H4 (cell line): ENCODE measurements at regions not wholly inside any gene's neighbourhood (a gene's known extent, or its start where the extent isn't known, plus 50 kb on each side); places are given as distances from the start of the nearest gene placed in this dataset.

ENCODE experiments used
- DNase-seq: peaks from one replicate; pipeline ENCODE4 v3.0.0-alpha.2; 2015; ENCODE audit warnings: low spot score

- DNase-seq, result no peak
Measured at GRCh38 chr4:110778521-110778920, 155.6 kb upstream of the PITX2 start.

- DNase-seq, result no peak
Measured at GRCh38 chr4:110780538-110780937, 157.7 kb upstream of the PITX2 start.

DNA sequence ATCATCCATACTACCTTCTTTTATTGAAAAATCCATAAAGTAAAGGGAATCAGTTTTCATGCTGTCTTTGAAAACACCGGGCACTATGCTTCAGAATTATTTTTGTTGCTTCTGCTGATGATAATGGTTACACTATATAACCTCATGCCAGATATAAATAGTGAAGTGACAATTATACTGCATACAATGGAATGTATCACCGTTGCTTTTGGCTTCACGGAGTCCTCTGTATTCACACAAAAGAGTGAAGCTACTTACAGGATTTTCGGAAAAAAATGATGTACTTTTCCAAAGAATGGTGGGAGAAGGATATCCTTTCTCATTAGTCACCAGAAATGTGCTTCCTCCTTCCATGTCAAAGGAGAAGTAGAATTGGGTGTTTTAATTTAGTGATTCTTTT lies 159.1 kb upstream of the PITX2 start:
- DNase-seq, result no peak

GRCh38 chr4:110787109-110787508 lies 164.2 kb upstream of the PITX2 start:
- no peak for DNase-seq

DNA sequence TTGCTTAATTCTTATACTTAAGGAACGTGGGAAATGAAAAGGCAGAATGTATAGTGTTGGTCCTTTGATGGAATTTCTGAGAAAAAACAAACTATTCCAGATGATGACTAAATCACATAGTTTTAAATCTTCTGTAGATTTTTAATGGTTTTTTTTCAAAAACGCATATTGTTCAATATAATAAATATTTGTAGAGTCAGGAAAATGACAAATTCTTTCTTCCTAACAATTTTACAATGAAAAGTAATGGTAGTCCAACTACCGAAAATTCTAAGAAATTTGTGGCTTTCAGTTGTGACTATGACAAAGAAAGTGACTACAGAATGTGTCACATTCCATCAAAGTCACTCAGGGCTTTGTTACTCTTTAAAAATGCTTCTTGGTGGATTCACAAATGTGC lies 164.8 kb upstream of the PITX2 start:
- no peak for DNase-seq

- DNase-seq, result no peak
Measured at GRCh38 chr4:110788302-110788701, 165.4 kb upstream of the PITX2 start.

GRCh38 chr4:110792036-110792435 lies 169.2 kb upstream of the PITX2 start:
- DNase-seq, result no peak

GRCh38 chr4:110793381-110793801 lies 170.5 kb upstream of the PITX2 start:
- no peak for DNase-seq

GRCh38 chr4:110793890-110794554 lies 171.1 kb upstream of the PITX2 start:
- DNase-seq, result no peak

DNA sequence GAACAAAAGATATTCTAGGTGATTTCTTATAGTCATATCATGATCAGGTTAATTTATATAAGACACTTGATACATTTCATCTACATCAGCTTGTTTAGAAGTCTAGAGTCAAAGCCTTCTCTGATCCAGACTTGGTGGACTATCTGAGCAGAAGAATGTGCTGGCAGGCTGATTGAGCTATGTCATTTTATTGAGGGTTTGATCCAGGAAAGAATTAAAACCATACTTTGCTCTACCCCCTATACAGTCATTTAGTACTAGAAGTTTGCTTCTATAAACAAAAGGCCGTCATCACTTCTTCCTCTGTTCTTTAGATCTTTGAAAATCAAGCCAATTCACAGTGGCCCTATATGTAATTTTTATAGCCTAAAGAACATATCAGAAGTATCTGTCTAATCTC lies 173.1 kb upstream of the PITX2 start:
- no peak for DNase-seq

DNA sequence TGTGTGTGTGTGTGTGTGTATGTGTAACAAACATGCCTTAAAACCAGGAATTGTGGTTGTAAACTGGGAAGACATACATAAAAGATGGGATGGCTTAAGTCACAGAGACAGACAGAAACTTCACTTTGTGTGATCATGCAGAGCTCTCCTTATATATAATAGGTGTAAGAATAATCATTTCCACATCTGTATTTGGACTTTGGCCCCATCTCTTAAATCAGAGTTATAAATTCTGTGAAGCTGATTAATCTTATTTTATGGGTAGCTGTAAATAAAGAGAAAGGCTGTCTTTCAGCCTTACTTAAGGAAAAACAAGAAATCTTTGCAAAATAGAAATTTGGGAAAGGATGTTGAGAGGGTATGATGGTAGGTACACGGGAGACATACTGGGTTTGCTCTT lies 174.6 kb upstream of the PITX2 start:
- DNase-seq, result no peak

- no peak for DNase-seq
Measured at GRCh38 chr4:110798687-110799086, 175.8 kb upstream of the PITX2 start.

DNA sequence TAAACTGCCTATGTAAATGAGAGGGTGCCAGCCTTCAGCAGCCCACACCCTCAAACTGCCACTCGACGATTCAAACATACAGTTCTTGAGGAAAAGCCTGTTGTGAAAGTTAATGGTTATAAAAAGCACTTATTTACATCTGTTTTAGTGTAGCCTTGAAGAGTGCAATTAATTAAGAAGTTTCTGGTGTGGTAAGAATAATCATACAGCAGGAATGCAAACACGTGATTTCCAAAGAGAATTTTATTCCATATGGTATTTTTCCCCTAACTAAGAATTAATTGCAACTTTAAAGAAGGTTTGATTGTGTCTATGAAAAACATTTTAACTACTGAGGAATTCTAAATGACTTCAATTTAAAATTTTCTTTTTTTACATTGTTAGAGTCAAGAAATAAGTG lies 176.3 kb upstream of the PITX2 start:
- no peak for DNase-seq

DNA sequence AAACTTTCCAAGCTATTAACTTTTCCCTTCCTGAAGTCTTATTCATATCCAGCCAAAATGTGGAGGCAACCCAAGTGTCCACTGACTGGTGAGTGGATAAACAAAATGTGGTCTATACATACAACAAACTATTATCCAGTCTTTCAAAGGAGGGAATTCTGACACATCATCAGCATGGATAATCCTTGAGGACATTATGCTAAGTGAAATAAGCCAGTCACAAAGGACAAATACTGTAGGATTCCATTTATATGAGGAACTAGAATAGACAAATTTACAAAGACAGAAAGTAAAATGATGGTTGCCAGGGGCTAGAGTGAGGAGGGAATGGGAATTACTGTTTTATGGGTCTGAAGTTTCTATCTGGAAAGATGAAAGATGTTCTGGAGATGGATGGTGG lies 178.7 kb upstream of the PITX2 start:
- no peak for DNase-seq

DNA sequence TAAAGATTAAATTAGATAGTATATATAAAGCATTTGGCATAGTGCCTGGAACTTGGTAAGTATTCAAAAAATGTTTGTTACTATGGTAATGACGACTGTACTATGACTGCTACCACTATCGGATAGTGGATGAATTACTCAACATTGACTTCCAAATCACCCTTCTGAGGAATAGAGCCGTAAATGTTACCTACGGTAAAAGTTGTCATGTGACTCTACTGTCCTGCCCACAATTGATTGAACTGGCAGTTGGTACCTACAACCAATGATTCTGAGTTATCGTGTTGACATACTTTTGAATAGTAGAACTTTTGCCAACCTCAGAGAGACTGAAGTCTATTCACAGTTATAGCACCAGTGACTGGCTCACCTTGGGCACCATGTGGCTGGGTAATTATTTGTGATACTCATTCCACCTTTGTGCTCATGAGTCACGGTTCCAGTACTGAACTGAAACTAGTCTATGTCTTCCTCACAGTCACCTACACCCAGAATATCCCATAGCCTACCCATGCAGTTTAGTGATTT lies 185.5 kb upstream of the PITX2 start:
- peak; percentile 26 for DNase-seq

GRCh38 chr4:110815950-110816349 lies 193.1 kb upstream of the PITX2 start:
- DNase-seq, result no peak

DNA sequence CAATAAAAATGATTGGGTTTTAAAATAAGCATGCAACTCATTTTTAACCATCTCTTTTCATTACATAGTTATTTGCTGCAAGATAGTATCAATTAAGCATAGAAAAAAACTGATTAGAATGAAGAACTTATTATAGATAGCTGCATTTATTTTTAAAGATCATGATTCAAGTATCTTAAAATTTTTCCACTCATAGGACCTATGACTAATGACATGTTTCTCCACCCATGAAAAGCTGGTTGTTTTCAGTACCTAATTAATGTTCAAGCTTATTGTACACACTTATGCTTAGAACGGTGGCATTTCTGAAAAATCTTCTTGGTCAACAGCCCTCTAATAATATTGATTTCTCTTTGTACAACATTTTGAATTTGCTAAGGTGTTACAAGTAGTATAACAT lies 193.5 kb upstream of the PITX2 start:
- no peak for DNase-seq

GRCh38 chr4:110821186-110821585 lies 198.3 kb upstream of the PITX2 start:
- DNase-seq, result no peak

- DNase-seq, result no peak
Measured at GRCh38 chr4:110823251-110823650, 200.4 kb upstream of the PITX2 start.

- no peak for DNase-seq
Measured at GRCh38 chr4:110824344-110824743, 201.5 kb upstream of the PITX2 start.

DNA sequence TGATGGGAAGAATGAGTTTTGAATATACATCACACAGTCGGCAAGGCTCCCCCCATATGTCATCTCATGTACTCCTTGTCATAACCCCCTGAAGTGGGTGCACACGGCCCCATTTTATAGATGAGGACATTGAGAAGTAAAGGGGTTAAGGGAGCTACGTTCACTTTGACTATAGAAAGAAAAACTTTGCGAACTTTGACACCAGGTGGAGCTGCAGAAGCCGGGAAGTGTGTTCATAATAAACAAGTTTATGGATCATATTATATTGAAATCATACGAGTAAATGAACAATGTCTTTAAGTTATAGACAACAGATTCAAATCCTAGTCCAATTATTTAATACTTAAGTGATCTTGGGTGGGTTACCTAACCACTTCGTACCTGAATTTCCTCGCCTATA lies 203.8 kb upstream of the PITX2 start:
- DNase-seq, result no peak

GRCh38 chr4:110830461-110830860 lies 207.6 kb upstream of the PITX2 start:
- no peak for DNase-seq

- no peak for DNase-seq
Measured at GRCh38 chr4:110837896-110838450, 215.1 kb upstream of the PITX2 start.

- DNase-seq, result no peak
Measured at GRCh38 chr4:110840221-110840654, 217.4 kb upstream of the PITX2 start.
